ENCODE measurements at regions not wholly inside any gene's neighbourhood (a gene's known extent, or its start where the extent isn't known, plus 50 kb on each side); places are given as distances from the start of the nearest gene placed in this dataset.

- TF ChIP-seq, protein P1, sequence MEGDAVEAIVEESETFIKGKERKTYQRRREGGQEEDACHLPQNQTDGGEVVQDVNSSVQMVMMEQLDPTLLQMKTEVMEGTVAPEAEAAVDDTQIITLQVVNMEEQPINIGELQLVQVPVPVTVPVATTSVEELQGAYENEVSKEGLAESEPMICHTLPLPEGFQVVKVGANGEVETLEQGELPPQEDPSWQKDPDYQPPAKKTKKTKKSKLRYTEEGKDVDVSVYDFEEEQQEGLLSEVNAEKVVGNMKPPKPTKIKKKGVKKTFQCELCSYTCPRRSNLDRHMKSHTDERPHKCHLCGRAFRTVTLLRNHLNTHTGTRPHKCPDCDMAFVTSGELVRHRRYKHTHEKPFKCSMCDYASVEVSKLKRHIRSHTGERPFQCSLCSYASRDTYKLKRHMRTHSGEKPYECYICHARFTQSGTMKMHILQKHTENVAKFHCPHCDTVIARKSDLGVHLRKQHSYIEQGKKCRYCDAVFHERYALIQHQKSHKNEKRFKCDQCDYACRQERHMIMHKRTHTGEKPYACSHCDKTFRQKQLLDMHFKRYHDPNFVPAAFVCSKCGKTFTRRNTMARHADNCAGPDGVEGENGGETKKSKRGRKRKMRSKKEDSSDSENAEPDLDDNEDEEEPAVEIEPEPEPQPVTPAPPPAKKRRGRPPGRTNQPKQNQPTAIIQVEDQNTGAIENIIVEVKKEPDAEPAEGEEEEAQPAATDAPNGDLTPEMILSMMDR (conservative IDR thresholded peaks at IDR 0.05), result no peak
- TF ChIP-seq ZFX (IDR thresholded peaks at IDR 0.05), result no peak
Observed at GRCh38 chr1:164177118-164177517, 381.9 kb upstream of the PBX1 start.

DNA sequence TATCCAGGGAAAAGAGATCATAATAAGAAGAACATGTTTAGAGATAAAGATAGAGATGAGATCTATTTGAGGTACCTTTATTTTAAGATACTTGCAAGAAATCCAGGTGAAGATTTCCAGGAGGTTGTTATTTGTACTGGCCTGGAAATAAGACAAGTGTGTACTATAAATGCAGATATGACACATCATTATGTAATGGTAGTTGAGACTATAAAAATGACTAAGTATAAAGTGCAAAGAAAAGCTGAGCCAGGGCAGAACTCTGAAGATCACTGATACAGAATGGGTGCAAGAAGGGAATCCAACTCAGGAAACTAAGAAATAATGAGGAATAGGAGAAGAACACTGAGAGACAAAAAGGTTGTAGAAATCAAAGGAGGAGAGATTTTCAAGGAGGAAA lies 378.2 kb upstream of the PBX1 start:
- TF ChIP-seq, protein P1 (conservative IDR thresholded peaks at IDR 0.05), result no peak
- no peak for TF ChIP-seq ZFX (IDR thresholded peaks at IDR 0.05)
- no peak overlapping the region for H3K27ac ChIP-seq

More at GRCh38 chr1:164177118-164177517, 381.9 kb upstream of the PBX1 start:
- H3K27ac ChIP-seq, result no peak overlapping the region

- H3K27ac ChIP-seq, result no peak overlapping the region
- TF ChIP-seq, protein P1 (conservative IDR thresholded peaks at IDR 0.05), result no peak
- TF ChIP-seq ZFX (IDR thresholded peaks at IDR 0.05), result no peak
Observed at GRCh38 chr1:164183854-164184635, 374.9 kb upstream of the PBX1 start.

- TF ChIP-seq, protein P1 (conservative IDR thresholded peaks at IDR 0.05), result no peak
- no peak for TF ChIP-seq ZFX (IDR thresholded peaks at IDR 0.05)
- no peak overlapping the region for H3K27ac ChIP-seq
Observed at GRCh38 chr1:164186881-164187280, 372.1 kb upstream of the PBX1 start.

GRCh38 chr1:164188497-164188896 lies 370.5 kb upstream of the PBX1 start:
- no peak overlapping the region for H3K27ac ChIP-seq
- no peak for TF ChIP-seq ZFX (IDR thresholded peaks at IDR 0.05)
- TF ChIP-seq, protein P1 (conservative IDR thresholded peaks at IDR 0.05), result no peak

DNA sequence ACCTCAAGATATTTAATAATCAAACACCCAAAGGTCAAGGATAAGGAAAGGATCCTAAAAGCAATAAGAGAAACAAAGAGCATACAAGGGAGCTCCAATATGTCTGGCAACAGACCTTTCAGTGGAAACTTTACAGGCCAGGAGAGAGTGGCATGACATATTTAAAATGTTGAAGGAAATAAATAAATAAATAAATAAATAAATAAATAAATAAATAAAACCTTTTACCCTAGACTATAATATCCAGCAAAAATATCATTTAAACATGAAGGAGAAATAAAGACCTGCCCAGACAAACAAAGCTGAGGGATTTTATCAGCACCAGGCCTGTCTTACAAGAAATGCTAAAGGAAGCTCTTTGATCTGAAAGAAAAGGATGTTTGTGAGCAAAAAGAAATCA lies 367.8 kb upstream of the PBX1 start:
- H3K27ac ChIP-seq, result no peak overlapping the region
- TF ChIP-seq ZFX (IDR thresholded peaks at IDR 0.05), result no peak
- TF ChIP-seq, protein P1 (conservative IDR thresholded peaks at IDR 0.05), result no peak

GRCh38 chr1:164210211-164210739 lies 348.7 kb upstream of the PBX1 start:
- H3K27ac ChIP-seq, result no peak overlapping the region
- no peak for TF ChIP-seq ZFX (IDR thresholded peaks at IDR 0.05)
- TF ChIP-seq, protein P1 (conservative IDR thresholded peaks at IDR 0.05), result no peak
